ENCODE measurements at regions not wholly inside any gene's neighbourhood (a gene's known extent, or its start where the extent isn't known, plus 50 kb on each side); places are given as distances from the start of the nearest gene placed in this dataset.

GRCh38 chr10:2575460-2575859 lies 491.9 kb upstream of the PFKP start:
- H2BK120ac ChIP-seq (ENCODE audit: low read depth, low read length), result no peak overlapping the region
- intact Hi-C loops (cut with micrococcal nuclease), result no loop called here
- H3K56ac ChIP-seq (ENCODE audit: extremely low read depth, insufficient read depth, low read length), result no peak overlapping the region
- H2AK5ac ChIP-seq (ENCODE audit: low read depth, low read length), result no peak overlapping the region
- no peaks in the 10 kb centered on the region for H4K20me1 ChIP-seq (ENCODE audit: insufficient read depth, low read length)
- no peak overlapping the region for H2BK20ac ChIP-seq (ENCODE audit: low read depth, low read length)
- peaks cover 15% of the 10 kb centered on the region for H3K9me3 ChIP-seq (ENCODE audit: control insufficient read depth, insufficient read depth, low read length)
- no peak overlapping the region for H3K14ac ChIP-seq (replicated peaks; ENCODE audit: low read depth, low read length)
- ATAC-seq (ENCODE audit: low read depth) (no peak), DNase-seq (no peak)
- TF ChIP-seq FOS (IDR thresholded peaks at IDR 0.05; ENCODE audit: low read depth, low read length), result no peak
- TF ChIP-seq BHLHE40 (IDR thresholded peaks at IDR 0.05; ENCODE audit: low read depth, low read length), result no peak
- TF ChIP-seq SMC3 (IDR thresholded peaks at IDR 0.05; ENCODE audit: low read depth, low read length), result no peak
- no peak for TF ChIP-seq RAD21 (IDR thresholded peaks at IDR 0.05; ENCODE audit: low read length)
- TF ChIP-seq CEBPB (IDR thresholded peaks at IDR 0.05; ENCODE audit: low read depth, low read length), result no peak
- no peak for TF ChIP-seq MXI1 (IDR thresholded peaks at IDR 0.05; ENCODE audit: borderline replicate concordance, low read depth, low read length)
- no peak for TF ChIP-seq NFE2L2 (IDR thresholded peaks at IDR 0.05; ENCODE audit: low read depth, low read length)
- no peak for TF ChIP-seq MAZ (IDR thresholded peaks at IDR 0.05; ENCODE audit: borderline replicate concordance, low read depth, low read length)
- TF ChIP-seq MAFK (IDR thresholded peaks at IDR 0.05; ENCODE audit: low read depth, low read length), result no peak
- TF ChIP-seq, protein P1, sequence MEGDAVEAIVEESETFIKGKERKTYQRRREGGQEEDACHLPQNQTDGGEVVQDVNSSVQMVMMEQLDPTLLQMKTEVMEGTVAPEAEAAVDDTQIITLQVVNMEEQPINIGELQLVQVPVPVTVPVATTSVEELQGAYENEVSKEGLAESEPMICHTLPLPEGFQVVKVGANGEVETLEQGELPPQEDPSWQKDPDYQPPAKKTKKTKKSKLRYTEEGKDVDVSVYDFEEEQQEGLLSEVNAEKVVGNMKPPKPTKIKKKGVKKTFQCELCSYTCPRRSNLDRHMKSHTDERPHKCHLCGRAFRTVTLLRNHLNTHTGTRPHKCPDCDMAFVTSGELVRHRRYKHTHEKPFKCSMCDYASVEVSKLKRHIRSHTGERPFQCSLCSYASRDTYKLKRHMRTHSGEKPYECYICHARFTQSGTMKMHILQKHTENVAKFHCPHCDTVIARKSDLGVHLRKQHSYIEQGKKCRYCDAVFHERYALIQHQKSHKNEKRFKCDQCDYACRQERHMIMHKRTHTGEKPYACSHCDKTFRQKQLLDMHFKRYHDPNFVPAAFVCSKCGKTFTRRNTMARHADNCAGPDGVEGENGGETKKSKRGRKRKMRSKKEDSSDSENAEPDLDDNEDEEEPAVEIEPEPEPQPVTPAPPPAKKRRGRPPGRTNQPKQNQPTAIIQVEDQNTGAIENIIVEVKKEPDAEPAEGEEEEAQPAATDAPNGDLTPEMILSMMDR (conservative IDR thresholded peaks at IDR 0.05; ENCODE audit: low read depth, low read length), result no peak
- TF ChIP-seq ELK1 (IDR thresholded peaks at IDR 0.05; ENCODE audit: borderline replicate concordance, low read depth, low read length), result no peak
- no peak for TF ChIP-seq POLR2A (IDR thresholded peaks at IDR 0.05; ENCODE audit: low read depth, low read length)
- TF ChIP-seq RFX5 (IDR thresholded peaks at IDR 0.05; ENCODE audit: low read depth, low read length), result no peak
- no peak for TF ChIP-seq USF2 (IDR thresholded peaks at IDR 0.05; ENCODE audit: low read depth, low read length)
- no peak for TF ChIP-seq RCOR1 (IDR thresholded peaks at IDR 0.05; ENCODE audit: insufficient replicate concordance, low read length)
- TF ChIP-seq CHD1 (IDR thresholded peaks at IDR 0.05; ENCODE audit: low read depth, low read length), result no peak
- no peak overlapping the region for H2AK9ac ChIP-seq (replicated peaks; ENCODE audit: low read depth, low read length, poor library complexity)
- H2BK5ac ChIP-seq (ENCODE audit: low read depth, low read length, poor library complexity, severe bottlenecking), result no peak overlapping the region
- BruUV-seq (replicated peaks), result no TSS peak
- POLR2A ChIA-PET (ENCODE audit: unreplicated experiment), result no interaction called here
- H3K4me1 ChIP-seq (ENCODE audit: control insufficient read depth, insufficient read depth, low read length), result no peaks in the 10 kb centered on the region
- 25% methylated on average over 2 of the region's 6 CpGs; no CpG with 5 or more reads in 1 of the 2 experiments for WGBS, 2 experiments (ENCODE audit: extremely low coverage in 2 of 2, insufficient read length in 1 of 2)
- H3K27ac ChIP-seq (ENCODE audit: insufficient read depth, low read length), result no peak overlapping the region
- no peaks in the 10 kb centered on the region for H3K27me3 ChIP-seq (ENCODE audit: control insufficient read depth, insufficient read depth, low read length)
- H3K79me1 ChIP-seq (ENCODE audit: low read depth in 1 of 2, low read length in 2 of 2), result no peaks in the 10 kb centered on the region
- CTCF ChIA-PET, result no interaction called here
- no peak overlapping the region for H3K18ac ChIP-seq (ENCODE audit: low read depth, low read length)
- H3K4ac ChIP-seq (ENCODE audit: low read depth, low read length), result no peak overlapping the region
- H3K36me3 ChIP-seq (ENCODE audit: control insufficient read depth, insufficient read depth, low read length), result no peaks in the 10 kb centered on the region
- H2AFZ ChIP-seq (replicated peaks; ENCODE audit: low read length, poor library complexity), result no peak overlapping the region
- no peak overlapping the region for H4K91ac ChIP-seq (ENCODE audit: insufficient read depth, low read depth, low read length)
- no peak overlapping the region for H3K4me2 ChIP-seq (ENCODE audit: low read depth, low read length)
- H3K23ac ChIP-seq (ENCODE audit: low read depth, low read length), result no peak overlapping the region
- no peak overlapping the region for H4K8ac ChIP-seq (ENCODE audit: low read depth in 2 of 2, low read length in 2 of 2)
- H3K4me3 ChIP-seq (ENCODE audit: insufficient read depth, low read depth, low read length), result no peak overlapping the region
- no peak overlapping the region for H3K9ac ChIP-seq (ENCODE audit: low read depth, low read length)
- in situ Hi-C loops (cut with MboI; ENCODE audit: low sequenced_read_pairs), result no loop called here
- no peaks in the 10 kb centered on the region for H3K9me1 ChIP-seq (ENCODE audit: insufficient read depth, low read length)
- dilution Hi-C loops (cut with HindIII; ENCODE audit: low sequenced_read_pairs, unreplicated experiment), result no loop called here
- no peak overlapping the region for H2BK15ac ChIP-seq (ENCODE audit: low read depth, low read length)
- no peak overlapping the region for H4K5ac ChIP-seq (ENCODE audit: low read depth, low read length)
